ENCODE measurements at regions not wholly inside any gene's neighbourhood (a gene's known extent, or its start where the extent isn't known, plus 50 kb on each side); places are given as distances from the start of the nearest gene placed in this dataset.
A peak's percentile ranks its signal among the peaks of the same experiment; 100 is the strongest.

DNA sequence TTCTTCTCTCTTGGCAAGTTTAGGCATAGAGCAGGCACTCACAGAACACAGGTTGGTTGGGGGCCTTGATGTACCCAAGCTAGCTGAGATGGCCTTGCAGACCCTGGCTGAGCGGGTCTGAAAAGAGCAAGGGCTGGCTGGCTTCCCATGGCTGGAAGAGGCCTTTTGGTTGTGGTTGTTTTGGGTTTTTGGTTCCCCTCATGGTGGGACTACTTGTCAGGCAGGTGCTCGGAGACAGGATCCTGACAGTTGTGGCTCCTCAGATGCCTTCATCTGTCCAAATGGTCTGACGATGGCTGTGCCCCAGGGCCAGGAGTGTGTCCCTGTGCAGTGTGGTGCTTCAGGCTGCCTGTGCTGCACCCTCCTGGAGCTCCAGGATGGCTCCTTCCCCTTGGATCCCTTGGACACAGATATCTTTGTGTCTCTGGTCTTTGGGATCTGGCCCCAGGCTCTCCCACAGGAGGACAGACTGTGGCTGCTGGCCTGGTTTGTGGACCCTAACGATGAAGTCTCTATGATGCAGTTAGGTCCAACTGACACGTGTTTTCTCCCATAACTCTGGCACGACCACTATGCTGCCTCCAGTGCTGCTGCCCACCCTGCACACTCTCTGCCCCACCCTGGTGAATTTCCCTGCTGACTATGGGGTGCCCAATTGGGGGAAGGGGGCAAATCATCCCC lies 321.5 kb upstream of the ZNF32 start:
- ATAC-seq: no peak
- H3K27me3 Mint-ChIP-seq: peaks cover 12% of the 10 kb centered on the region
- no peaks in the 10 kb centered on the region for H3K4me1 Mint-ChIP-seq
- H3K27ac Mint-ChIP-seq: no peak overlapping the region
- no peak overlapping the region for H3K4me3 Mint-ChIP-seq
- peaks cover 0 to under 1% of the 10 kb centered on the region in 2 donors for H3K9me3 Mint-ChIP-seq
- no peak for DNase-seq

DNA sequence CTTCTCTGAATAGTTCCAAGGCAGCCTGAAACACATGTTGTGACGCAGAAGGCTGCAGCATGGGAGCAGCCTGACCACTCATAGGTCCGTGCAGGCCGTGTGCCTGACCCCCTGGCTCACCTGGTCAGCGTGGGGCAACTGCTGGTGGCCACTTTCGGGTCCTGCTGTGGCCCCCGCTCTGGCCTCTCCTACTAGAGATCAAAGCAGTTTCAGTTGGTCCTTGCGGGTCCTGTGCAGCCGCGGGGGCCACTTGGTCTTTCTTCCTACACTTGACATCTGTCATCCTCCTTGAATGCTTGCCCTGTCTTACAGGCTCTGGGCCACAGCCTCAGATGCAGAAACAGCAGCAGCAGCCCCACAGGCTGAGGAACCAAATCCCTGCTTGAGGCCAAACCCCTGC lies 320.8 kb upstream of the ZNF32 start:
- H3K4me1 Mint-ChIP-seq: peaks cover 3% of the 10 kb centered on the region
- H3K9me3 Mint-ChIP-seq: no peaks in the 10 kb centered on the region
- peaks cover 19% of the 10 kb centered on the region for H3K27me3 Mint-ChIP-seq
- no peak overlapping the region for H3K27ac Mint-ChIP-seq
- DNase-seq (no peak), ATAC-seq (no peak)
- H3K4me3 Mint-ChIP-seq: no peak overlapping the region

DNA sequence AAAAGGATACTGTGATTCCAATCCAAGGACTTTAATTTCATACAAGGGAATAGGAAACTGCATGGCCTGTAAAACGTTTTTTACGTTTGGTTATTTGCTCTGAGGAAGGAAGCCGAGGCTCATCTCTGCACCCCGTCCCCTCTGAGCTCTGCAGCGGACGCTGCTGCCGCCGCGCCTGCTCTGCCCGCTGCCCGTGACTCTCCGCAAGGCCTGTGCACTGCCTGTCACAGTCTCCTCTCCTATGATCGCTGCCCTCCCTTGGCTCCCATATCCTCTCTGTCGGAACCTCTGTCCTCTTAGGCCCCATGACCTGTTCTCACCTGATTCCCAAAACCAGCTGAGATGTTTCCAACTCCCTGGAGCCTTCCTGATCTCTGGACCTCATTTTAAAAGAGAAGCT lies 320.3 kb upstream of the ZNF32 start:
- H3K27me3 Mint-ChIP-seq: peaks cover 24% of the 10 kb centered on the region
- H3K4me1 Mint-ChIP-seq: peaks cover 9% of the 10 kb centered on the region
- ATAC-seq (no peak), DNase-seq (no peak)
- H3K4me3 Mint-ChIP-seq: no peak overlapping the region
- H3K9me3 Mint-ChIP-seq: no peaks in the 10 kb centered on the region
- no peak overlapping the region for H3K27ac Mint-ChIP-seq

DNA sequence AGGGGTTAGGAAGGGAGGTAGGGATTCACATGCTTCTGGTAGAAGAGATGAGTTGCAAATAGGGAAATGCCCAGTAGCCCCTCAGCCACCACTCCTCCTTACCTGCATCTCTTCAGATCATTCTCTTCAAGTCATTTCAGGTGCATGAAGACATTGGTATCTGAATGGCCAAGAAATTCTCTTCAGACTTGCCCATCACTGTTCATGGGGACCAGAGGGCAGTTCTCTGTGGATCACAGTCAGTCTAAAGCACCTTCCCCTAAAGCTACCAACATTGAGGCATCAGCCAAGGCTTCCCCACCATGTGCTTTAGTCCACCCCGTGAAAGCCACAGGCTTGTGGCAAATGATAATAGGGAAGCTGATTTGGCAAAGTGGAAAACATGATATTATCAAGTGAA lies 319.4 kb upstream of the ZNF32 start:
- ATAC-seq: no peak
- Mint-ChIP-seq H3K27ac (peak overlapping the region in 1 of 2 donors; percentile 39), H3K4me3 (no peak overlapping the region)

DNA sequence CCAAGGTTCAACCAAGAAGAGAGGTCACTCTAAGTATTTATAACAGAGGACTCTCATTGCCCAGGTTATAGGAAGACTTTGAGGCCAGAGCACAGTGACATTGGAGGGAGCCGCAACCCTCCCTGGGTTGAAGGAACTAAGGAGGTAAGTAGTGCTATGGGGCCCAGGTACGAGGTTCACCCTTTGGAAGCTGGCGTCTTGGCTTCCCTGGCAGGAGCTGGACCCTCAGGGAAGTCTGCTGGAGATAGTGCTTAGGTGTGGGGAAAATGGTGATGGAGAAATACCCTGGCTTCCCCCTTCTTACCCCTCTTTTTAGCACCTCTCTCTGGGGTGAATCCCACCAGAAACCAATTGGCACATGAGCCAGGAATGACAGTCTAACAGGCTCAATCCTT lies 317.9 kb upstream of the ZNF32 start:
- no peak for DNase-seq
- no peak for ATAC-seq
- H3K4me3 Mint-ChIP-seq: no peak overlapping the region
- no peak overlapping the region for H3K27ac Mint-ChIP-seq
- H3K9me3 Mint-ChIP-seq: no peaks in the 10 kb centered on the region
- peaks cover 25% of the 10 kb centered on the region for H3K27me3 Mint-ChIP-seq
- H3K4me1 Mint-ChIP-seq: peaks cover 10% of the 10 kb centered on the region

More for the DNA sequence above, 319.4 kb upstream of the ZNF32 start:
- peaks cover 10% of the 10 kb centered on the region for H3K4me1 Mint-ChIP-seq
- DNase-seq: no peak
- H3K27me3 Mint-ChIP-seq: peaks cover 25% of the 10 kb centered on the region
- no peaks in the 10 kb centered on the region for H3K9me3 Mint-ChIP-seq

DNA sequence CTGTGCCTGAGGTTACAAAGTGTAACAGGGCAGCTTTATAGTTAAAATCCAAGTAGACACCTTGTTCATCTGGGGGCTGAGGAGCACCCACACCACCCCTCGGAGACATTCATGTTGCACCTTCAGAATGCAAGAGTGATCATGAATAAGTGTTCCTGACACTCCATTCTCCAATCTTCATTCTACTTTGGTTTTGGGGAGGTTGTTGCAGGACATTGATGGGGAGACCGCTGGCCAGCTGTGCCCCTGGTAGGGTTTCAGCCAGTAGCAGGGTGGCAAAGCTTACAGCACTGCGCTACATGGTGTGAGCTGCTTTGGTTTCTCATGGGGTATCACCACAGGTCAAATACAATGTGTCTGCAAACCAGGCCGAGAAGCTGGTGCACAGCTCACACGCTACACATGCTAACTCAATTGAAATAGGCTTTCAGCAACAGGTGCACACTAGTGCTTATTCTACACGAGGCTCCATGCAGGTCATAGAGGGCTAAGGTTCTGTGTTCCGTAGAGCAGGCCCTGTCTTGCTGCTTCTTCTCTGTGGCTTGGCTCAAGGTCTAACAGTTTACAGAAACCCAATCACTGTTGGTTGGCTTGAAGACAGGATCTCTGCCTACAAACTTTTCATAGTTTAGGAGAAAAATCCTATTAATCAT lies 317.4 kb upstream of the ZNF32 start:
- H3K27ac Mint-ChIP-seq: no peak overlapping the region
- no peak overlapping the region for H3K4me3 Mint-ChIP-seq
- DNase-seq: no peak
- H3K9me3 Mint-ChIP-seq: no peaks in the 10 kb centered on the region
- no peak for ATAC-seq
- peaks cover 25% of the 10 kb centered on the region for H3K27me3 Mint-ChIP-seq
- peaks cover 10% of the 10 kb centered on the region for H3K4me1 Mint-ChIP-seq

DNA sequence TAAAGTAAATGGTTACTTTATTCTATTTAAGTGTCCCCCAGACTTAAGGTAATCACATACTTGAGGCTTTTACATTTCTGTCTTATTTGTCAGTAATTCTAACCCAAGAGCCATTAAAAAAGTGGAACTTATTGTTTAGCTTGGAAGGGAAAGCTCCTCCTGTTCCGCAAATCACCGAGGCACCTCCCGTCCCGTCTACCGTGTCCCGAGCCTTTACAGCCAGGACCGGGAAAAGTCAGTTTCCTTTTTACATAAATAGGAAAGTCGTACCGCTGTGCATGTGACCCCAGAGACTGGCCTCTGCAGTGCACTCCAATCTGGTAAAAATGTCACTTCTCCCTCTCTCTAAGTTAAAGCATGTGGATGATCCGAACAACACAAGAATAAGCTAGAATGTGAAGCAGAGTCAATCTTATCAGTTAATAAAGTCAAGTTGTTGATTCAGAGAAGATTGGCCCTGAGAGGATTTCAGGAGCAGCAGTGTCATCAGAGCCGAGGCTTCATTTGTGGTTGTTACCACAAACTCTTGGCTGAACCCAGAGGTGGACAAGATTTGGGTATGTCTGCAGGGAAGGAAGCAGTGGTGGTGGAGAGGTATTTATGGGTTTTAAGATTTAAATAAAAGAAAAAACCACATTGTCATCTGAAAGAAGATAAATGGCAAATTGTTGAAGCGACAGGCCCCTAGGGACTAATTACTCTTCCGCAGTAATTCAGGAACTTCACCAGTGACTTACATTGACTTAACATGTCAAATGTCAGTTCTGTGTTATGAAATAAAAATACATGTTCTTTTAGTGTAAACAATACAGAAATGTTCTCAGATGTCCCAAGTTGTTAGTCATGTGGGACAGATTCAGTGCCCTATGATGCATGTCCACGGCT lies 316.6 kb upstream of the ZNF32 start:
- Mint-ChIP-seq H3K27me3 (peaks cover 25% of the 10 kb centered on the region), H3K9me3 (no peaks in the 10 kb centered on the region), H3K4me1 (peaks cover 10% of the 10 kb centered on the region), H3K27ac (no peak overlapping the region), H3K4me3 (no peak overlapping the region)
- ATAC-seq (no peak), DNase-seq (no peak)

DNA sequence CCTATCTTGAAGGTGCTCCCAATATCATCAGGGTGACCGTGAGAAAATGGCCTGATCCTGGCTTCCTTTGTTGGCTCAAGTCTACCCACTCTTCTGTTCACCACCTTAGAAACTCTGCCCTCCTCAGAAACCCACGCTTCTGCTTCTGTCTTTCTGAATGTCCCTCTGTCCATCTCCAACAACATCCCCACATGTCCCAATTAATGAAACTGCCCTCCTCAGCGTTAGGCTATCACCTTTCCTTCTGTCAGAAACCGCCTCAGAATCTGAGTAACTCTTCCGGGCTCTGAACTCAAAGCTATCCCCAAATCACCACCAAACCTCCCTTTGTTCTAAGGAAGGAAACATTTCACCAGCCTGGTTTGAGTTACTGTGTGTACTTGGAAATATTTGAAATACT lies 315.8 kb upstream of the ZNF32 start:
- peaks cover 10% of the 10 kb centered on the region for H3K4me1 Mint-ChIP-seq
- no peak overlapping the region for H3K4me3 Mint-ChIP-seq
- peaks cover 23% of the 10 kb centered on the region for H3K27me3 Mint-ChIP-seq
- DNase-seq (no peak), ATAC-seq (no peak)
- H3K9me3 Mint-ChIP-seq: no peaks in the 10 kb centered on the region
- no peak overlapping the region for H3K27ac Mint-ChIP-seq

DNA sequence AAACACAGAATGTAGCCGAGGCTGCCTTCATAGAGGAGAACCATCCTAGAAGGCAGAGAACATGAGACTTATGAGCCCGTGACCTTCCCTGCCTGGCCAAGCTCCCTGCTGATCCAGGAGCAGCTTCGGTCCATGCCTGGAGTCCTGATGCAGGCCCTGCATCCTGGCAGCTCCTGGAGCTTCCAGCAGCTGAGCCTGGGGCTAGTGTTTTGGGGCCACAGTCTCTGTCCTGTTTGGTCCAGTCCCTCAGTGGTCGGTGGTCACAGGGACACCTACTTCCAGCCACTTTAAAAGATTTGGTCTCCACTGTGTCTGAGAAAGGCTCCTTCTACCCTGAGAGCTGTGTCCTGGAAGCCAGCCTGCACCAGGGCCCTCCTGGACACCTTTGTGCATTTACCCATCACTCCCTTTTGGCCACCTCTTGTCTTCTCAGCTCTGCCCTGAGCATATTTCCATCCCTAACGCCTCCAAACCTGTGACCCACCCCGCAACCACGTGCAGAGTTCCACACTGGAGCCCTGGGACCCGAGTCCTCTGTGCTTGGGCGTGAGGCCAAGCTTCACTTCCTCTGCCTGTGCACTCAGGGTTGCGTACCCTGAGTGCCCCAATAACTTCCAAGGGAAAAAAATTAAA lies 315.2 kb upstream of the ZNF32 start:
- H3K4me3 Mint-ChIP-seq: no peak overlapping the region
- peaks cover 17% of the 10 kb centered on the region for H3K27me3 Mint-ChIP-seq
- H3K4me1 Mint-ChIP-seq: peaks cover 10% of the 10 kb centered on the region
- DNase-seq: no peak
- no peak for ATAC-seq
- H3K27ac Mint-ChIP-seq: no peak overlapping the region
- H3K9me3 Mint-ChIP-seq: no peaks in the 10 kb centered on the region

DNA sequence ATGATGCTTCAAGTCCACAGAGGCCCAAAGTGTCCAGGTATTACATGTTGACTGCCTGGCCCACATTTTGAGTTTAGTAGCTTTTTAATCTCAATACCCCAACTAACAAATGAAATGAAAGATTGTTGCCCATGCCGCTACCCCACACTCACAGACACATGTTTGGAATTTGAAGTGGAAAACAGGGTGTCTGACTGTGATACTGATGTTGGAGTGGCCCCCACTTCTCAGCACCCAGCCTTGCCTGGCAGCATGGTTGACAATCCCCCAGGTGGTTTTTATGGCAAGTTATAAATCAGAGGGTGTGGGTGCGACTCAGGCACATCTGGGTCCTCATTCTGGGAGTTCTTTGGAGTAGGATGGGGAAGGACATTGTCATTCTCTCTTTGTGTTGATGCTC lies 314.7 kb upstream of the ZNF32 start:
- no peak overlapping the region for H3K4me3 Mint-ChIP-seq
- H3K4me1 Mint-ChIP-seq: peaks cover 10% of the 10 kb centered on the region
- peaks cover 13% of the 10 kb centered on the region for H3K27me3 Mint-ChIP-seq
- no peak for ATAC-seq
- H3K27ac Mint-ChIP-seq: no peak overlapping the region
- no peaks in the 10 kb centered on the region for H3K9me3 Mint-ChIP-seq
- DNase-seq: no peak

DNA sequence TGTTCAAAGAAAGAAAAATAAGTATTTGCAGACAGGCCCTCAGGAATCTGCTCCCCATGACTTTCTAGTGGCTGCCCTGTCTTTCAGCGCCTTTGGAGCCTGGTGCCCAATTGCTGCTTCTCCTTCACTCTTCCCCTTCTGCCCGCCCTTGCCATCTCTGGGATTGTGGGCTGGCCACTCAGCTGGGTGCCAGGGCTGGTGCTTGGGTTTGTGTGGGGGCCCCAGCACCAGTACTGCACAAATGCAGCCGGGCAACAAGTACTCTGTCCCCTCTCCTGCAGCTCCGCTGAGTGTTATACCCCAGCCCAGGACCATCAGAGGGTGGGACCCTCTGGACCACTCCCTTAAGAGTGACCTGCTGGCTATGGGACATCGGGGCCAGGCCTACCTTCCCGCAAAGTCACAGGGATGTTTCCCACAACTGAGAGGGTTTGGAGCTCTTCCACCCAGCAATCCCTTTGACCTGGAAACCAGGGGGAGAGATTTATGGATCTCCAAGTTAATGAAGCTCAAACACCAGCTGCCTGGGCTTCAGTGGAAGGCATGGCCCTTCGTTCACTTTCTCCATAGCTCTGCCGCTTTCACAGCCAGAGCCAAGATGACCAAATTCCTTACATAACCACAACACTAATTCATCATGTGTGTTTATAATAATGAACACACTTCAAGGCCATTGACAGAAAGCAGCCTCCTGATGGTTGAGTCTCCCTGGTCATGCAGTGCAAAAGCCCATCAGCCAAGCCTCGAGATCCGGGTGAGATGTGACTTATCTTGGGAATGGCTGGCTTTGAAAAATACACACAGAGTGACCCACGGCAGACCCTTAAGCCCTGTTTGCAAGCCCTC lies 313.9 kb upstream of the ZNF32 start:
- H3K27me3 Mint-ChIP-seq: peaks cover 13% of the 10 kb centered on the region
- no peak for DNase-seq
- H3K27ac Mint-ChIP-seq: no peak overlapping the region
- ATAC-seq: no peak
- H3K9me3 Mint-ChIP-seq: no peaks in the 10 kb centered on the region
- H3K4me3 Mint-ChIP-seq: no peak overlapping the region
- H3K4me1 Mint-ChIP-seq: peaks cover 10% of the 10 kb centered on the region

DNA sequence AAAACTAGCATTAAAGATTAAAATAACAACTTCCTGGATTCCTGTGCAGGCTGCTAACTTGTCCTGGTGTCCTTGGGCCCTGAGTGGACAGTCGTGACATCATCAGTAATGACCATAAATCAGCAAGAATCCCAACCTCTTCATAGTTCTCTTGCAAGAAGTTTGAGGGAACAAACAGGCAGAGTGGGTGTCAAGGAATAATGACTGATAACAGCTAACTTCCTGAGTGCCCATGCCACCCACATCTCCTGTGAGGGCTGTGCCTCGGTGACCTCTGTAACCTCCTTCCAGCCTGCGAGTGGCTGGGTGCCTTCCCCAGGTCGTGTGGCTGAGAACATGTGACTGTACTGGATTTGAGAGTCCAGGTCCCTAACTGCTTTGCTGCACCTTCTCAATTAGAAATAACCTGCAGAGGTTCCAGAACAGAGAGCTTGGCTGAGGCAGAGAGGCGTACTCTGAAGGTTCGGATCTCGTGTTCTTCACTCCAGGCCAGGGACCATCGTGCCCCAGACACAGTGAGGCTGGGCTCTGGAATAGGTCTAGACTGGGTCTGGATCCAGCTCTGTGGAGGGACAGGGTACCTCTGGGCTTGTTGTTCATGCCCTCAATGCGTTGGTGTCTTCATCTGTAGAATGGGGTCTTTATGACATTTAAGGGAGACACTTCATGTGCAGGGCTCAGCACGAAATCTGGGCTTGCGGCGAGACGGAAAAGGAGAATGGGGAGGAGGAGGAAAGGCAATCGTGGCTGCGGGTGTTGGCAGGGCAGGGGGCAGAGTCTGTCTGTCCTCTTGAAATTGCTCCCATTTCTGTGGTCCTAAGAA lies 313.1 kb upstream of the ZNF32 start:
- H3K27ac Mint-ChIP-seq: no peak overlapping the region
- no peak for DNase-seq
- H3K4me3 Mint-ChIP-seq: no peak overlapping the region
- no peaks in the 10 kb centered on the region for H3K9me3 Mint-ChIP-seq
- peaks cover 10% of the 10 kb centered on the region for H3K4me1 Mint-ChIP-seq
- ATAC-seq: no peak
- H3K27me3 Mint-ChIP-seq: peaks cover 13% of the 10 kb centered on the region

DNA sequence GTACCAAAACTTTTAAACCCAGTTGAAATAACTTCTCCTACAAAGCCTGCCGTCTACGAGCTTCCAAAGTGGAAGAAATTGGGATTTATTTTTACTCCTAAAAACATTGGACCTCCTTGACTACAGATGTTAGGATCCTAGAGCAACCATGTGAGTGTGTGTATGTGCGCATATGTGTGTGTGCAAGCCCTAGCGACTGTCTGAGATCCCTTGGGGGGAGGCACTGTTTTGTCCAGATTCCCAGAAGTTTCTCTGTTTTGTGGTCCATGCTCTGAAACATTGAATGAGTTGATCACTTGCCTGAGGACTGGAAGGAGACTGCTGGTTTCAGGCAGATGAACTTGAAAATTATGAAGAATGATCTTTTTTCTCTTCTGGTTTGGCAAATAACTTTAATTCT lies 312.3 kb upstream of the ZNF32 start:
- H3K27me3 Mint-ChIP-seq: peaks cover 19% of the 10 kb centered on the region

DNA sequence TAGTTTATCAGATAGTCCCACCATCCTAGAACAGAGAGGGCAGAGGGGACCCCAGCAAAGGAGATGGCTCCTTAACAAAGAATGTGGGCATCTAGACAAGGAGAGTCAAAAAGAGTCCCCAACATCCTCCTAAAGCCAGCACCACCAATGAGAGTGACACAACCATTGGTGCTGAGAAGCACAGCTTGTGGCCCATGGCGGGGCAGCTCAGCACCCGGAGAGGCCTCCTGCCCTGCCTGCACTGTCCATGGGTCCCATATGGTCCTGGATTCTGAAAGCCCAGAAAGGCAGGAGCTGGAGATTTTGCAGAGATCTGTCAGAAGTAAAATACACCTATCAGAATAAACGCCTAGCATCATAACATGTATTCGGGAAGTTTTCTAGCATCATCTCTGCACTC lies 311.8 kb upstream of the ZNF32 start:
- Mint-ChIP-seq H3K4me3 (no peak overlapping the region), H3K9me3 (no peaks in the 10 kb centered on the region), H3K4me1 (peaks cover 10% of the 10 kb centered on the region), H3K27me3 (peaks cover 22% of the 10 kb centered on the region), H3K27ac (no peak overlapping the region)
- no peak for DNase-seq
- no peak for ATAC-seq

More for the DNA sequence above, 312.3 kb upstream of the ZNF32 start:
- H3K4me1 Mint-ChIP-seq: peaks cover 10% of the 10 kb centered on the region
- DNase-seq (no peak), ATAC-seq (no peak)
- H3K9me3 Mint-ChIP-seq: no peaks in the 10 kb centered on the region
- H3K27ac Mint-ChIP-seq: no peak overlapping the region
- no peak overlapping the region for H3K4me3 Mint-ChIP-seq
